H1 (cell line): ENCODE measurements at regions not wholly inside any gene's neighbourhood (a gene's known extent, or its start where the extent isn't known, plus 50 kb on each side); places are given as distances from the start of the nearest gene placed in this dataset.

Experiments
- CTCF ChIA-PET: fragments of 300-600 bp; sonication (Branson Sonifier 250); formaldehyde crosslinking; loops from one replicate; lab custom pipeline; 2021; ENCODE audit not compliant: partially characterized antibody; lab: Charles Lee
- POLR2A ChIA-PET: fragments of 300-600 bp; sonication (Branson Sonifier 250); formaldehyde crosslinking; loops from one replicate; lab custom pipeline; 2021; ENCODE audit warnings: inconsistent platforms; ENCODE audit not compliant: partially characterized antibody; lab: Charles Lee
- DNase-seq, 2 experiments: peaks; one replicate each; pipeline versions ENCODE4 v3.0.0 to v3.0.0-alpha.2; 2010 to 2022; ENCODE audit warnings: low spot score in 2 of 2, low read depth in 1 of 2, mixed read lengths in 1 of 2
- FAIRE-seq: peaks from 2 replicates; lab custom pipeline; 2011; peaks lifted over from hg19 to GRCh38; lab: Jason Lieb, UNC
- H2AFZ ChIP-seq: 2 replicates; pipeline ENCODE4 v1.8.1; 2012; ENCODE audit warnings: low read length, inconsistent platforms
- H2AK5ac ChIP-seq: 2 replicates; pipeline ENCODE4 v1.6.1; 2013; ENCODE audit warnings: low read depth, low read length
- H2BK120ac ChIP-seq: replicated peaks from 2 replicates; pipeline ENCODE3; 2013; ENCODE audit warnings: low read depth, low read length, inconsistent platforms
- H2BK12ac ChIP-seq: 2 replicates; pipeline ENCODE4 v1.6.1; 2013; ENCODE audit warnings: low read depth, low read length
- H2BK15ac ChIP-seq: 2 replicates; pipeline ENCODE4 v1.6.1; 2013; ENCODE audit warnings: low read length
- H2BK20ac ChIP-seq: 2 replicates; pipeline ENCODE4 v1.6.1; 2013; ENCODE audit warnings: low read length
- H2BK5ac ChIP-seq: 2 replicates; pipeline ENCODE4 v1.6.1; 2013; ENCODE audit warnings: low read depth, low read length
- H3K14ac ChIP-seq: 2 replicates; pipeline ENCODE4 v1.6.1; 2013; ENCODE audit warnings: inconsistent platforms; ENCODE audit not compliant: insufficient read length
- H3K18ac ChIP-seq: 2 replicates; pipeline ENCODE4 v1.6.1; 2013; ENCODE audit warnings: low read length; ENCODE audit errors: extremely low read depth
- H3K23ac ChIP-seq: 2 replicates; pipeline ENCODE4 v1.6.1; 2013; ENCODE audit warnings: inconsistent platforms; ENCODE audit not compliant: insufficient read length
- H3K23me2 ChIP-seq: 2 replicates; pipeline ENCODE4 v1.6.1; 2013; ENCODE audit warnings: low read depth, low read length
- H3K27ac ChIP-seq: 2 replicates; pipeline ENCODE4 v1.6.1; 2011; ENCODE audit warnings: low read depth, low read length, inconsistent platforms
- H3K27me3 ChIP-seq, 4 experiments: replicated peaks in 1 of 4; 1 replicate in 1 of 4; 2 replicates in 3 of 4; pipeline versions ENCODE4 v1.6.1 to v1.8.1; 2011 to 2013; ENCODE audit warnings: low read length in 3 of 4, mild to moderate bottlenecking in 3 of 4, inconsistent platforms in 2 of 4, mixed read lengths in 2 of 4, moderate library complexity in 1 of 4; ENCODE audit not compliant: control insufficient read depth in 3 of 4, insufficient read depth in 3 of 4; ENCODE audit errors: extremely low read depth in 1 of 4
- H3K36me3 ChIP-seq, 4 experiments: 2 replicates each; pipeline versions ENCODE4 v1.6.1 to v1.8.1; 2011 to 2013; ENCODE audit warnings: mild to moderate bottlenecking in 4 of 4, low read length in 3 of 4, moderate library complexity in 2 of 4, control low read depth in 1 of 4, inconsistent platforms in 1 of 4; ENCODE audit not compliant: insufficient read depth in 4 of 4, control insufficient read depth in 2 of 4
- H3K4ac ChIP-seq: replicated peaks from 2 replicates; pipeline ENCODE3; 2013; ENCODE audit warnings: low read length, low read depth, mixed read lengths, inconsistent platforms; ENCODE audit not compliant: insufficient read length
- H3K4me1 ChIP-seq, 4 experiments: replicated peaks in 1 of 4; 1 replicate in 1 of 4; 2 replicates in 3 of 4; pipeline versions ENCODE4 v1.6.1 to v1.8.1; 2011 to 2013; ENCODE audit warnings: low read length in 3 of 4, inconsistent platforms in 2 of 4, mixed read lengths in 1 of 4; ENCODE audit not compliant: insufficient read depth in 4 of 4, control insufficient read depth in 3 of 4
- H3K4me2 ChIP-seq, 2 experiments: 2 replicates each; pipeline versions ENCODE4 v1.6.1 to v1.8.1; 2011 to 2013; ENCODE audit warnings: low read depth in 2 of 2, low read length in 2 of 2, control low read depth in 1 of 2, inconsistent platforms in 1 of 2, mild to moderate bottlenecking in 1 of 2; ENCODE audit not compliant: insufficient read depth in 1 of 2
- H3K4me3 ChIP-seq, 4 experiments: fragments of 200-600, 300-600 bp in 1 of 4; sonication (generic), shearing (Covaris generic), sonication (Bioruptor Twin) in 1 of 4; 2 replicates each; pipeline versions ENCODE4 v1.5.1 to v1.8.1; 2011 to 2016; ENCODE audit warnings: low read length in 4 of 4, low read depth in 3 of 4, control low read depth in 2 of 4, inconsistent platforms in 2 of 4, mild to moderate bottlenecking in 2 of 4, mixed read lengths in 1 of 4, moderate library complexity in 1 of 4; ENCODE audit not compliant: insufficient read depth in 2 of 4; ENCODE audit errors: extremely low read depth in 1 of 4
- H3K56ac ChIP-seq: replicated peaks from 2 replicates; pipeline ENCODE3; 2013; ENCODE audit warnings: low read depth, mild to moderate bottlenecking, mixed read lengths, low read length, inconsistent platforms; ENCODE audit not compliant: insufficient read length
- H3K79me1 ChIP-seq: 2 replicates; pipeline ENCODE4 v1.6.1; 2013; ENCODE audit warnings: low read depth, low read length, control low read depth
- H3K79me2 ChIP-seq, 2 experiments: 2 replicates each; pipeline versions ENCODE4 v1.6.1 to v1.8.1; 2012 to 2013; ENCODE audit warnings: low read length in 2 of 2, mild to moderate bottlenecking in 2 of 2, inconsistent platforms in 1 of 2; ENCODE audit not compliant: insufficient read depth in 2 of 2, control insufficient read depth in 1 of 2
- H3K9ac ChIP-seq, 4 experiments: replicated peaks in 1 of 4; 1 replicate in 1 of 4; 2 replicates in 3 of 4; pipeline versions ENCODE4 v1.6.1 to v1.8.1; 2011 to 2013; ENCODE audit warnings: low read depth in 3 of 4, low read length in 3 of 4, control low read depth in 2 of 4, mild to moderate bottlenecking in 2 of 4, moderate library complexity in 2 of 4, inconsistent platforms in 1 of 4; ENCODE audit errors: extremely low read depth in 1 of 4
- H3K9me3 ChIP-seq, 2 experiments: 2 replicates each; pipeline versions ENCODE4 v1.6.1 to v1.8.1; 2012 to 2013; ENCODE audit warnings: mild to moderate bottlenecking in 2 of 2, moderate library complexity in 2 of 2, control low read depth in 1 of 2, inconsistent platforms in 1 of 2, low read depth in 1 of 2, low read length in 1 of 2, mixed read lengths in 1 of 2; ENCODE audit not compliant: insufficient read depth in 2 of 2
- H4K20me1 ChIP-seq, 2 experiments: replicated peaks in 1 of 2; 2 replicates each; pipeline versions ENCODE3 to v1.8.1; 2011 to 2013; ENCODE audit warnings: inconsistent platforms in 2 of 2, low read length in 2 of 2, mild to moderate bottlenecking in 1 of 2; ENCODE audit not compliant: insufficient read depth in 2 of 2, control insufficient read depth in 1 of 2
- H4K5ac ChIP-seq: 2 replicates; pipeline ENCODE4 v1.6.1; 2013; ENCODE audit warnings: low read length, low read depth, mixed read lengths, inconsistent platforms; ENCODE audit not compliant: insufficient read length
- H4K8ac ChIP-seq: 2 replicates; pipeline ENCODE4 v1.8.0; 2013; ENCODE audit warnings: mild to moderate bottlenecking, moderate library complexity, low read length, inconsistent platforms; ENCODE audit not compliant: insufficient read depth; ENCODE audit errors: extremely low read depth
- H4K91ac ChIP-seq: replicated peaks from 2 replicates; pipeline ENCODE3; 2013; ENCODE audit warnings: low read length, mixed read lengths, inconsistent platforms; ENCODE audit not compliant: insufficient read length
- CHD2 ChIP-seq: IDR thresholded peaks from 2 replicates; pipeline ENCODE4 v1.6.1; 2012; ENCODE audit warnings: low read length, improper control_type of control experiment
- HDAC2 ChIP-seq, 2 experiments: fragments of 300-600 bp in 1 of 2; sonication (generic) in 1 of 2; IDR thresholded peaks; 2 replicates each; pipeline ENCODE4 v1.6.1; 2011 to 2012; ENCODE audit warnings: low read depth in 2 of 2, low read length in 2 of 2, mild to moderate bottlenecking in 2 of 2, moderate library complexity in 2 of 2, borderline replicate concordance in 1 of 2, inconsistent platforms in 1 of 2
- HDAC6 ChIP-seq: IDR thresholded peaks from one replicate; pipeline ENCODE4 v1.7.1; 2012; ENCODE audit warnings: low read depth, mild to moderate bottlenecking, inconsistent platforms, low read length, moderate library complexity
- NRF1 ChIP-seq: IDR thresholded peaks from 2 replicates; pipeline ENCODE4 v1.6.1; 2011; ENCODE audit warnings: mild to moderate bottlenecking, low read depth, low read length, improper control_type of control experiment
- SIRT6 ChIP-seq: IDR thresholded peaks from one replicate; pipeline ENCODE4 v1.7.1; 2012; ENCODE audit warnings: low read length, inconsistent platforms
- SIX5 ChIP-seq: IDR thresholded peaks from 2 replicates; pipeline ENCODE4 v1.6.1; 2011; ENCODE audit warnings: mild to moderate bottlenecking, low read depth, low read length
- SP1 ChIP-seq: IDR thresholded peaks from 2 replicates; pipeline ENCODE4 v1.6.1; 2011; ENCODE audit warnings: low read depth, low read length
- SP4 ChIP-seq: IDR thresholded peaks from 2 replicates; pipeline ENCODE4 v1.6.1; 2012; ENCODE audit warnings: low read length, inconsistent platforms
- WGBS, 2 experiments: shearing (Covaris generic) in 1 of 2; methylation state at CpG; one replicate each; pipeline versions ENCODE4 v1.1.6 to v1.1.7; 2013 to 2015; ENCODE audit warnings: low lambda C conversion rate in 2 of 2, mixed read lengths in 2 of 2, inconsistent platforms in 1 of 2, low coverage in 1 of 2, missing lambda C conversion rate in 1 of 2; ENCODE audit not compliant: insufficient replicate concordance in 2 of 2, insufficient coverage in 1 of 2, insufficient read length in 1 of 2; ENCODE audit errors: extremely low coverage in 1 of 2, missing lambda C conversion rate in 1 of 2; 5-methylcytosine and 5-hydroxymethylcytosine counted together

DNA sequence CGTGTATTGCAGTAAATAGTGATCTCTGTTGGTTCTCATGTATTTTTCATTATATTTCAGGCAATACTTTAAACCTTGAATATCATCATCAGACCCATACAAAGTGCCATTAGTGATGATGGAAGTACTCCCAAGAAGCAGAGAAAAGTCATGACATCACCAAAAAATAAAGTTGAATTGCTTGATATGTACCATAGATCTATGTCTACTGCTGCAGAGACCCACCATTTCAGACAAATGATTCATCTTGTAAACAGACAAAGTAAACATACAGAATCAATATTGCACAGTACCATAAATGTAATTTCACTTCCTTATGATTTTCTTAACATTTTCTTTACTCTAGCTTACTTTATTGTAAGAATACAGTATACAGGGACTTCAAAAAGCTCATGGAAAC, 347.8 kb downstream of the IPMK start:
- no peak overlapping the region for H2AFZ ChIP-seq
- H4K20me1 ChIP-seq, result no peaks in the 10 kb centered on the region
- H2AK5ac ChIP-seq, result no peak overlapping the region
- CTCF ChIA-PET, result no interaction called here
- H3K79me1 ChIP-seq, result no peaks in the 10 kb centered on the region
- no peaks in the 10 kb centered on the region for H3K9me3 ChIP-seq
- H3K36me3 ChIP-seq, result no peaks in the 10 kb centered on the region
- FAIRE-seq (no peak), DNase-seq (no peak)
- H3K4me3 ChIP-seq, result no peak overlapping the region
- no peak overlapping the region for H2BK5ac ChIP-seq
- no peak overlapping the region for H4K5ac ChIP-seq
- H4K91ac ChIP-seq, result no peak overlapping the region
- H3K27me3 ChIP-seq, result no peaks in the 10 kb centered on the region
- no peak overlapping the region for H2BK120ac ChIP-seq
- no peak overlapping the region for H4K8ac ChIP-seq
- WGBS, 2 experiments, result 92% methylated on average over 1 of the region's 1 CpG; no CpG with 5 or more reads in 1 of the 2 experiments
- H3K4me1 ChIP-seq, result no peaks in the 10 kb centered on the region
- TF ChIP-seq SIX5 (no peak), SP1 (no peak), NRF1 (no peak), SIRT6 (no peak), CHD2 (no peak), HDAC6 (no peak), SP4 (no peak), HDAC2 (IDR thresholded peaks at IDR 0.05; ENCODE audit: borderline replicate concordance in 1 of 2, low read depth in 2 of 2, low read length in 2 of 2) (no peak)
- H2BK15ac ChIP-seq, result no peak overlapping the region
- no peak overlapping the region for H3K56ac ChIP-seq
- no peaks in the 10 kb centered on the region for H3K23me2 ChIP-seq
- H2BK20ac ChIP-seq, result no peak overlapping the region
- H3K79me2 ChIP-seq, result no peaks in the 10 kb centered on the region
- H3K23ac ChIP-seq, result no peak overlapping the region
- no peak overlapping the region for H3K18ac ChIP-seq
- POLR2A ChIA-PET, result interaction anchor here (0.6 kb wide), 1 partner anchor 65 kb away, joined by 3 read pairs; no protein-coding TSS in a partner anchor
- no peak overlapping the region for H3K9ac ChIP-seq
- H3K4me2 ChIP-seq, result no peak overlapping the region
- H3K4ac ChIP-seq, result no peak overlapping the region
- no peak overlapping the region for H2BK12ac ChIP-seq
- no peak overlapping the region for H3K27ac ChIP-seq
- no peak overlapping the region for H3K14ac ChIP-seq
